Spleen (tissue), 11 donors: ENCODE measurements at regions not wholly inside any gene's neighbourhood (a gene's known extent, or its start where the extent isn't known, plus 50 kb on each side); places are given as distances from the start of the nearest gene placed in this dataset.

ENCODE experiments used
- DNase-seq: peaks from one replicate; pipeline ENCODE4 v3.0.0-alpha.2; 2020
- H3K27ac ChIP-seq, 8 donors: fragments of 200-600 bp; sonication (generic) in 7 of 8; 1 replicate in 4 of 8; 2 replicates in 4 of 8; pipeline versions ENCODE4 v1.5.0 to v1.8.0; 2016 to 2021; ENCODE audit warnings: inconsistent platforms in 4 of 8, mild to moderate bottlenecking in 4 of 8, moderate library complexity in 1 of 8
- H3K27me3 ChIP-seq, 7 donors: fragments of 200-600 bp; sonication (generic) in 6 of 7; replicated peaks in 1 of 7; 1 replicate in 4 of 7; 2 replicates in 3 of 7; pipeline versions ENCODE4 v1.5.0 to v1.8.0; 2016 to 2021; ENCODE audit warnings: inconsistent platforms in 3 of 7, mild to moderate bottlenecking in 1 of 7
- H3K36me3 ChIP-seq, 6 donors: fragments of 200-600 bp; sonication (generic) in 5 of 6; 1 replicate in 4 of 6; 2 replicates in 2 of 6; pipeline versions ENCODE4 v1.5.0 to v1.8.0; 2016 to 2021; ENCODE audit warnings: inconsistent platforms in 2 of 6
- H3K4me1 ChIP-seq, 6 donors: fragments of 200-600 bp; sonication (generic) in 5 of 6; 1 replicate in 3 of 6; 2 replicates in 3 of 6; pipeline versions ENCODE4 v1.5.0 to v1.8.0; 2016 to 2021; ENCODE audit warnings: inconsistent platforms in 3 of 6
- H3K4me3 ChIP-seq, 8 donors: fragments of 200-600 bp; sonication (generic) in 7 of 8; 1 replicate in 4 of 8; 2 replicates in 4 of 8; pipeline versions ENCODE4 v1.5.0 to v1.8.0; 2016 to 2021; ENCODE audit warnings: inconsistent platforms in 4 of 8, mild to moderate bottlenecking in 4 of 8, moderate library complexity in 2 of 8
- H3K9me3 ChIP-seq, 8 donors: fragments of 200-600 bp; sonication (generic) in 7 of 8; 1 replicate in 4 of 8; 2 replicates in 4 of 8; pipeline versions ENCODE4 v1.5.0 to v1.8.0; 2016 to 2021; ENCODE audit warnings: inconsistent platforms in 4 of 8
- POLR2A ChIP-seq, 3 donors: fragments of 450-650 bp; IDR thresholded peaks; one replicate each; pipeline ENCODE4 v1.5.1; 2017; ENCODE audit warnings: antibody characterized with exemption in 3 of 3, mild to moderate bottlenecking in 1 of 3
- POLR2AphosphoS5 ChIP-seq, 3 donors: sonication (generic); formaldehyde crosslinking; IDR thresholded peaks; one replicate each; pipeline ENCODE4 v1.5.1; 2017; ENCODE audit warnings: antibody characterized with exemption in 3 of 3
- WGBS, 5 donors: extraction: QIAGEN DNeasy Blood & Tissue Kit in 3 of 5; methylation state at CpG; one replicate each; pipeline versions ENCODE4 v1.1.5 to v1.1.7; 2013 to 2018; 5-methylcytosine and 5-hydroxymethylcytosine counted together
- intact Hi-C: fragments of 100-400 bp; cut with DNase I; formaldehyde crosslinking; loops from one replicate; pipeline ENCODE4 v1.15.0; 2023; ENCODE audit warnings: low total_unique reads
- TF ChIP-seq, protein P1 (sequence below), 11 experiments: fragments of 200-600 bp in 7 of 11; fragments of 450-650 bp in 4 of 11; sonication (generic) in 4 of 11; IDR thresholded peaks in 8 of 11; conservative IDR thresholded peaks in 3 of 11; 1 replicate in 7 of 11; 2 replicates in 4 of 11; pipeline versions ENCODE4 v1.4.0 to v1.8.0; 2016 to 2021; ENCODE audit warnings: antibody characterized with exemption in 11 of 11, inconsistent platforms in 4 of 11, mild to moderate bottlenecking in 1 of 11
- donor health status: healthy with polysubstance abuse.
- donor health status: DM: no; HTN: no; CAD: no; lungs with moderate emphysema.
- donor health status: DM: no; HTN: no; CAD: no.
- donor health status: Bipolar disorder and iron deficiency.
- donor health status: healthy.
- donor health status: DM: no; HTN: no; CAD: no.
- donor health status: DM: yes; HTN: yes; CAD: no.

DNA sequence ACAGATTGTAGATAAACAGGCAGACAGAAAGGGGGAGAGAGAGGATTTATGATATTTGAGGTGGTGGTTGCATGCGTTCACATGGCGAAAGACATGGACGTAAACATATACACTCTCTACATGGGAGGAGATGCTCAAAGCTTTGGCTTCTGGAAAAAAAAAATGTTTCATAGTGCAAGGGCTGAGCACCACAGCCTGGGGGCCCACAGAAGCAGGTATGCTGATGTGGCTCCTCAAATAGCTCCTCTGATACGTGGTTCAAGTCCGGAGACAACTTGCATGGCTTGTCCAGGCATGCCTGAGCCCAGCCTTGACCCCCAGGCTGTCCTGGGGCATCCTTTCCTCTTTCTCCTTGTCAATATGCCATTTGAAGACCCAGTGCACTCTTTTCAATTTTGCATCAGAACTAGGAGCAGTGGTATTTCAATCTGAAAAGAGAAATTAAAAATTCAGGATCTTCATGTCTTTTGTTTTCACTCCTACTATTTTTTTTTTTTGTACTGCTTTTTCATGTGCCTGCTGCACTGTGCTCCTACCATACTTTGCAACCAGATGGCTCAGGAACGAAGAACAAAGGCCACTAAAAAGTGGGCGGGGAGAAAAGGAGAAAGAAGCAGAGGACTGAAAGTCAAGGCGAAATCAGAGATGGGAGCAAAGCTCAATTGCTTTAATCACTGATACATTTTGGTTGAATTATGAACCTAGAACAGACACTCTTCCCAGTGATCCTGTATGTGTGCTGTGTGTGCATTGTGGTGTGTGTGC, 495.7 kb upstream of the TCF4 start:
- TF ChIP-seq, protein P1, sequence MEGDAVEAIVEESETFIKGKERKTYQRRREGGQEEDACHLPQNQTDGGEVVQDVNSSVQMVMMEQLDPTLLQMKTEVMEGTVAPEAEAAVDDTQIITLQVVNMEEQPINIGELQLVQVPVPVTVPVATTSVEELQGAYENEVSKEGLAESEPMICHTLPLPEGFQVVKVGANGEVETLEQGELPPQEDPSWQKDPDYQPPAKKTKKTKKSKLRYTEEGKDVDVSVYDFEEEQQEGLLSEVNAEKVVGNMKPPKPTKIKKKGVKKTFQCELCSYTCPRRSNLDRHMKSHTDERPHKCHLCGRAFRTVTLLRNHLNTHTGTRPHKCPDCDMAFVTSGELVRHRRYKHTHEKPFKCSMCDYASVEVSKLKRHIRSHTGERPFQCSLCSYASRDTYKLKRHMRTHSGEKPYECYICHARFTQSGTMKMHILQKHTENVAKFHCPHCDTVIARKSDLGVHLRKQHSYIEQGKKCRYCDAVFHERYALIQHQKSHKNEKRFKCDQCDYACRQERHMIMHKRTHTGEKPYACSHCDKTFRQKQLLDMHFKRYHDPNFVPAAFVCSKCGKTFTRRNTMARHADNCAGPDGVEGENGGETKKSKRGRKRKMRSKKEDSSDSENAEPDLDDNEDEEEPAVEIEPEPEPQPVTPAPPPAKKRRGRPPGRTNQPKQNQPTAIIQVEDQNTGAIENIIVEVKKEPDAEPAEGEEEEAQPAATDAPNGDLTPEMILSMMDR (IDR thresholded peaks at IDR 0.05 in 8 of 11, conservative IDR thresholded peaks at IDR 0.05 in 3 of 11), result no peak
- TF ChIP-seq POLR2AphosphoS5 (IDR thresholded peaks at IDR 0.05) (no peak), POLR2A (IDR thresholded peaks at IDR 0.05) (no peak)
- Histone ChIP-seq H3K4me1 (peaks cover 0 to 19% (median 11%) of the 10 kb centered on the region in 6 donors), H3K9me3 (no peaks in the 10 kb centered on the region), H3K36me3 (no peaks in the 10 kb centered on the region), H3K4me3 (no peak overlapping the region), H3K27ac (peak overlapping the region in 1 of 8 donors; percentile 12), H3K27me3 (no peaks in the 10 kb centered on the region)
- 74 to 78% (median 77%) methylated on average over 8 of the region's 8 CpGs for WGBS, 5 donors
- DNase-seq, result no peak
- intact Hi-C loops, result no loop called here

DNA sequence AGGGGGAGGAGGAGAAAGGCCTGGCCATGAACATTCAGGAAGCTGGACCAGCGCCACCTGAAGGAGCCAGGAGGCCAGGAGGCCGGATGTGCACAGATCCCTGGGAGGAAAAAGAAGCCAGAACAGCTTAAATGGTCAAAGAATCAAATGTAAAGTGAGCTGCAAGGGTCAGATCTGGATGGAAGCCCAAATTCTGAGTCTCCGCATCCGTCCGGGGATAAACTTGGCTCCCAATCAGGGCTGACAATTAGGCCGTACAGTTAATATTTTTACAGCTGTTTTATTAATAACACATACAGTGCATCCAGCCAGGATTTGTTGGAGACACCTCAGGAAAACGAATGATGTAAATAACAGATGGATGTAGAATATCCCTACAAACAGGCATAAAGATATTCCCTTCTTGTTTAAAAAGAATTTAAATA, 495.1 kb upstream of the TCF4 start:
- Histone ChIP-seq H3K4me3 (no peak overlapping the region), H3K27me3 (no peaks in the 10 kb centered on the region), H3K4me1 (peaks cover 0 to 19% (median 11%) of the 10 kb centered on the region in 6 donors), H3K27ac (peak overlapping the region in 2 of 8 donors; percentile 12 to 36), H3K36me3 (no peaks in the 10 kb centered on the region), H3K9me3 (no peaks in the 10 kb centered on the region)
- peak; percentile 59 for DNase-seq
- intact Hi-C loops, result no loop called here
- no peak for TF ChIP-seq POLR2AphosphoS5 (IDR thresholded peaks at IDR 0.05)
- no peak for TF ChIP-seq POLR2A (IDR thresholded peaks at IDR 0.05)
- TF ChIP-seq, protein P1 (IDR thresholded peaks at IDR 0.05 in 8 of 11, conservative IDR thresholded peaks at IDR 0.05 in 3 of 11), result no peak
- 52 to 77% (median 72%) methylated on average over 7 of the region's 7 CpGs for WGBS, 5 donors

DNA sequence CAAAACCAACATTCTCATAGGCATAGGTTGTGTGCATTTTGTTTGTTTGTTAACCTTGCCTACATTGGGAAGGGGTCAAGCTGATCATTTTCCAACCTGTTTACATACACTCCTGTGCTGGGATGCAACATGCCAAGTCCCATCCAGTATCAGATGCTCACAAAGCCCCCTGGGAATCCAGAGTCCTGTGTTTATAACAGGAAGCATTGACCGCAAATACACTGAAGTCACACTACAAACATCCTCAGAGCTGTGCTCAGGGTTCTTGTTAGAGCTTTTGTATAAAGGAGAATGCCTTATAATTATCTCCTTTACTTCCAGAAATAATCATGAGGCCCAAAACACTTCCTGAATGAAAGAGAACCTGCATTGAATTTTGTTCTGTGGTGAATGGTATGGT, 488.7 kb upstream of the TCF4 start:
- intact Hi-C loops, result no loop called here
- TF ChIP-seq, protein P1 (IDR thresholded peaks at IDR 0.05 in 8 of 11, conservative IDR thresholded peaks at IDR 0.05 in 3 of 11), result no peak
- TF ChIP-seq POLR2AphosphoS5 (IDR thresholded peaks at IDR 0.05), result no peak
- no peak for TF ChIP-seq POLR2A (IDR thresholded peaks at IDR 0.05)
- no peaks in the 10 kb centered on the region for H3K4me1 ChIP-seq
- WGBS, 5 donors, result 76 to 100% (median 96%) methylated on average over 1 of the region's 1 CpG
- H3K36me3 ChIP-seq, result no peaks in the 10 kb centered on the region
- no peak for DNase-seq
- no peak overlapping the region for H3K4me3 ChIP-seq
- H3K9me3 ChIP-seq, result peaks cover 0 to 7% (median 0%) of the 10 kb centered on the region in 8 donors
- no peaks in the 10 kb centered on the region for H3K27me3 ChIP-seq
- no peak overlapping the region for H3K27ac ChIP-seq

DNA sequence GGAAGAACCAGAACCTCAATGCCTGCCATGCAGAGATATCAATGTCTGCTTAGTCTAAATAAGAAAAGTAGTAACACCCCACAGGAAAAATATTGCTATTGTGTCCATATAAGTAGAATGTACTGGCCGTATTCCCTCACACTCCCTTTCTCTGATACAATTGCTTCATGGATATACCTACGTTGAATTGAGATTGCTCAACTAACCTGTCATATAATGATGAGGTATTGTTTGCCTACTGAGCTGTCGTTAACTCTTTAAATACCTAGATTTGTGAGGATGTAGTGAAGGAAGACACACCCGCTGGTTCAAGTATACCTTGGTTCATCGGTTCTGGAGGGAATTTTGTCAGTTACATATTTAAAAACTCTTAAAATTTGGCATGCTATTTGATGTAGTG, 480.7 kb upstream of the TCF4 start:
- DNase-seq, result no peak
- H3K4me1 ChIP-seq, result no peaks in the 10 kb centered on the region
- H3K36me3 ChIP-seq, result no peaks in the 10 kb centered on the region
- intact Hi-C loops, result no loop called here
- peaks cover 0 to 7% (median 0%) of the 10 kb centered on the region in 8 donors for H3K9me3 ChIP-seq
- no peak for TF ChIP-seq POLR2A (IDR thresholded peaks at IDR 0.05)
- TF ChIP-seq, protein P1 (IDR thresholded peaks at IDR 0.05 in 8 of 11, conservative IDR thresholded peaks at IDR 0.05 in 3 of 11), result no peak
- TF ChIP-seq POLR2AphosphoS5 (IDR thresholded peaks at IDR 0.05), result no peak
- H3K27ac ChIP-seq, result no peak overlapping the region
- no peaks in the 10 kb centered on the region for H3K27me3 ChIP-seq
- H3K4me3 ChIP-seq, result no peak overlapping the region
- WGBS, 5 donors, result 67 to 91% (median 78%) methylated on average over 5 of the region's 5 CpGs
